VCaP (cell line): ENCODE measurements at regions not wholly inside any gene's neighbourhood (a gene's known extent, or its start where the extent isn't known, plus 50 kb on each side); places are given as distances from the start of the nearest gene placed in this dataset.

Experiments used
- H3K27ac ChIP-seq: fragments of 450-650 bp; 2 replicates; pipeline ENCODE4 v1.5.1; 2017
- TF ChIP-seq, protein P1 (sequence below): fragments of 450-650 bp; conservative IDR thresholded peaks from 2 replicates; pipeline ENCODE4 v1.5.1; 2017; ENCODE audit warnings: mild to moderate bottlenecking, moderate library complexity

DNA sequence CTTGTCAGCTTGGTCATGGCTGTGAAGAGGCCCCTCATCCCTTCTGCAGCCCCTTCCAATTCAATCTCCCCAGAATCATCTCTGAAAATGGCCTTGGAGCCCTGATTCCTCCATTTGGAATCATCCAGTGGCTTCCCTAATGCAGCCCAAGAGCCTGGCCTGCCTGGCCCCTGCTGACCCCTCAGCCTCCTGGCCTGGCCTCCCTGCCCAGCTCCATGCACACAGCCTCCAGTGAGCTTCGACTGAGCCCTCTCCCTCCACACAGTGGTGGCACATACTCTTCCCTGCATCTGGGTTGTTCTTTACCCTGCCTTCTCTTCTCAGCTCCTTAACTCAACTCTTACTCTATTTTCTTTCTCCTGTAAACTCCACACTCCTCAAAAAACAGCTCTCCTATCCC lies 120.9 kb downstream of the ANKRD60 start:
- TF ChIP-seq, protein P1, sequence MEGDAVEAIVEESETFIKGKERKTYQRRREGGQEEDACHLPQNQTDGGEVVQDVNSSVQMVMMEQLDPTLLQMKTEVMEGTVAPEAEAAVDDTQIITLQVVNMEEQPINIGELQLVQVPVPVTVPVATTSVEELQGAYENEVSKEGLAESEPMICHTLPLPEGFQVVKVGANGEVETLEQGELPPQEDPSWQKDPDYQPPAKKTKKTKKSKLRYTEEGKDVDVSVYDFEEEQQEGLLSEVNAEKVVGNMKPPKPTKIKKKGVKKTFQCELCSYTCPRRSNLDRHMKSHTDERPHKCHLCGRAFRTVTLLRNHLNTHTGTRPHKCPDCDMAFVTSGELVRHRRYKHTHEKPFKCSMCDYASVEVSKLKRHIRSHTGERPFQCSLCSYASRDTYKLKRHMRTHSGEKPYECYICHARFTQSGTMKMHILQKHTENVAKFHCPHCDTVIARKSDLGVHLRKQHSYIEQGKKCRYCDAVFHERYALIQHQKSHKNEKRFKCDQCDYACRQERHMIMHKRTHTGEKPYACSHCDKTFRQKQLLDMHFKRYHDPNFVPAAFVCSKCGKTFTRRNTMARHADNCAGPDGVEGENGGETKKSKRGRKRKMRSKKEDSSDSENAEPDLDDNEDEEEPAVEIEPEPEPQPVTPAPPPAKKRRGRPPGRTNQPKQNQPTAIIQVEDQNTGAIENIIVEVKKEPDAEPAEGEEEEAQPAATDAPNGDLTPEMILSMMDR = no peak
- no peak overlapping the region for H3K27ac ChIP-seq

DNA sequence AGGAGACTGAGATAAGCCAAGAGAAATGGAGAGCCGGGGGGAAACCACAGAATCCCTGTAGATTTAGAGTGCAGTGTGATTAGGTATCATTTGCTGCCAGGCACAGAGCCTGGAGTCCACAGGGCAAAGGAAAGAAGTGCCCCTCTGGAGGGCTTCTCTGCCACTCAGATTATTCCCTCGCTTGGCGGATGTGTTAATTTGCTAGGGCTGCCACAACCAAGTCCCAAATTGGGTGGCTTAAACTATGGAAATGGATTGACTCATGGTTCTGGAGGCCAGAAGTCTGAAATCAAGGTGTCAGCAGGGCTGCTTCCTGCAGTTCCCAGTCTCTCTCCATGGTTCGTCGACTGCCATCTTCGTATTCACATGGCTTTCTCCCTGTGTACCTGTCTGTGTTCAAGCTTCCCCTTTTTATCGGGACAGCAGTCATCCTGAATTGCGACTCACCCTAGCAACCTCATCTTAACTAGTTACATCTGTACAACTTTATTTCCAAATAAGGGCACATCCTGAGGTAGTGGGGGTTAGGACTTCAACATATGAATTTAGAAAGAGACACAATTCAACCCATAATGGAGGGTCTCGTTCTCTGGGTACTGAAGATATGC lies 122.2 kb downstream of the ANKRD60 start:
- no peak overlapping the region for H3K27ac ChIP-seq
- TF ChIP-seq, protein P1 = no peak

DNA sequence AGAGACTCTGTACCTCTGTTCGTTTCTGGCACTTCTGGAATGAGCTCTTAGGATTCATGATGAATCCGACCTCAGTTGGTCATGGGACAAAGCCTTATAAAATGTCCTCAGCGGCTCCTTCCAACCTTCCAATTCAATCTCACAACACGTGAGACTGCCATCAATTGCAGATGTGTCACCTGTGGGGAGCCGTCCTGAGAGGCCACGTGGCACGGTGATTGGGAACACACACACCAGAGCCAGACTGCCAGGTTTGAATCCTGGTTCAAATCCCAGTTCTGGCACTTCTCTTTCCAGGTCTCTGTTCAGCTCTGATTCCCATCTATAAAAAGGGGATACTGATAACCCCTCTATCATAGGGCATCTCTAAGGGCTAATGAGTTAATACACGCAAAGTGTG lies 124.5 kb downstream of the ANKRD60 start:
- H3K27ac ChIP-seq = no peak overlapping the region
- TF ChIP-seq, protein P1 = no peak

DNA sequence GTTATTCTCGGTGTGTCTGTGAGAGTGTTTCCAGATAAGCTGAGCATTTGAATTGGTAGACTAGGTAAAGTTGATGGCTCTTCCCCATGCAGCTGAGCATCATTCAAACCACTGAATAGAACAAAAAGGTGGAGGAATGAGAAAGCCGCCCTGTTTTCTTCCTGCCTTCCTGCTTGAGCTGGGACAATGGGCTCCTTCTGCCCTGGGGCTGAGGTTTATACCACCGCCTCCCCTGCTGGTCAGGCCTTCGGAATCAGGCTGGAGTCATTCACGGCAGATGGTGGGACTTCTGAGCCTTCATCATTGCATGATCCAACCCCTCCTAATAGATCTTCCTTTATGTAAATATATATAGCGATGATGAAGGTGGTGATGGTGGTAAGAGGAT lies 124.9 kb downstream of the ANKRD60 start:
- no peak overlapping the region for H3K27ac ChIP-seq

DNA sequence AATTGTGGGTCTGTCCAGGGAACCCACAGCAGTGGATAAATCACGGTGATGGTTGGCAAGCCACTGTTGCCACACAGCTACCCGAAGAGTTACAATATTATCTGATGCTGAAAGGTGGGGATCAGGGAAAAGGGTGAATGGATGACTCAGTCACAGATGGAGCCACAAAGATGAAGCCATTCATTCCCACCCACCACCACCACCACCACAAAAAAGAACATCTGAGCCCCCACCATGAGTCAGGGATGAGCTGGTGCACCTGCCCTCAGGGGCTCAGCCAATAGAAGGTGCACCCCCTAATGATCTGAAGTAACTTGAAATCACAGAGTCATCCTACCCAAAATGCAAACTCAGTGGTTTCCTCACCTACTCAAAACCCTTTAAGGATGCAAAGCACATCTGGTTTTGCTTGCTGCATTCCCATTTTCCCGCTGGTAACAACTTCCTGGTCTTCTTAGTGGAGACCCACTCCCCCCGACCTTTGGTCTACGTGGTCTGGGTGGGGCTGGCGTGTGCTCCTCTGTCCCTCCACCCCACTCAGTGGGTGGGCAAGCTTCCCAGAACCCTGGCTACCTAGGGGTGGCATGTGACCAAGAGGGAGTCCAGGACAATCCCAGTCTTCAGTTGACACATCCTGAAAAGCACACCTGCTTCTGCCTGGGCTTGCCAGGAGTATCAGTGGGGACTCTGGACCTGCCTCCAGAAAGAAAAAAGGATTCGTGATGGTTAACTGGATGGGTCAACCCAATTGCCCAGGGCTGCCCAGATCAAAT lies 125.5 kb downstream of the ANKRD60 start:
- H3K27ac ChIP-seq = no peak overlapping the region
- TF ChIP-seq, protein P1 = no peak

More for the DNA sequence above, 124.9 kb downstream of the ANKRD60 start:
- TF ChIP-seq, protein P1 = no peak

DNA sequence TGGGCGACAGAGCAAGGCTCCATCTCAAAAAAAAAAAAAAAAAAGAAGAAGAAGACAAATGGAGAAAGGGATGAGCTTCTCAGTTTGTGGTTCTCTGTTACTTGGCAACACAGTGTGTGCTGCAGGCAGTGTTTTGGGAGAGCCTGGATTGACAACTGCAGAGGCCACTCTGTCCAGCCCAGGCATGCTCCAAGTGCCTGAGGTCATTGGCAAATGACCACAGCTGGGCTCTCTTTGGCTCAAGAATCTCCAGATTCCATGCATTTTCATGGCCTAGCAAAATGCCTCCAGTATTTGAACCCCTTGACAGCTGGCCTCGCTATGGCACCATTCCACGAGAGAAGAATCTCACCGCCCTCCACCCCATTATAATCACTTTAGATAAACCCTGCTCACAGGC lies 126.2 kb downstream of the ANKRD60 start:
- TF ChIP-seq, protein P1 = no peak
- no peak overlapping the region for H3K27ac ChIP-seq

DNA sequence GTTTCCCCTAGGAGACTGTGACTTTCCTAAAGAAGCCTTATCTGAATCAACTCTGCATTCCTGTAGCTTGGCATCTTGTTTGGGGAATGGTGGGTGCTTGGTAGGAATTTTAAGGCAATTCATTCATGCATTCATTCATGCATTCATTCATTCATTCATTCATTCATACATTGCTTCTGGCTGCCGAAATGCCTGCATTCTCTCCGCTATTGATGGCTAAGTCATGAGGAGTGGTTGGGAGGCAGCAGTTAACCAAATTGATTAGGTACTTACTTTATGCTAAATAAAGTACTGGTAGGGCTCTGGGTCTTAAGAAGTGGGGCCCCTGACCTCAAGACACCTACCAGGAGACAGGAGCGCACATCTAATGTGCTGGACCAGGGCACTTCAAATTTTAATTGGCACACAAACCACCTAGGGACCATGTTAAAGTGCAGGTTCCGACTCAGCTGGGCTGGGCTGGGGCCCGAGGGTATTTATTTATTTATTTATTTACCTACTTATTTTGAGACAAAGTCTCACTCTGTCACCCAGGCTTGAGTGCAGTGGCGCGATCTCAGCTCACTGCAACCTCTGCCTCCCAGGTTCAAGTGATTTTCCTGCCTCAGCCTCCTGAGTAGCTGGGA lies 127.6 kb downstream of the ANKRD60 start:
- no peak overlapping the region for H3K27ac ChIP-seq
- TF ChIP-seq, protein P1 = no peak
